HepG2 (cell line): ENCODE measurements at regions not wholly inside any gene's neighbourhood (a gene's known extent, or its start where the extent isn't known, plus 50 kb on each side); places are given as distances from the start of the nearest gene placed in this dataset.

Experiments
- ATAC-seq: fragments of 200-7000 bp; cut with Tn5 transposase; 3 replicates; pipeline ENCODE4 v1.9.1; 2020; ENCODE audit warnings: mild to moderate bottlenecking, moderate library complexity
- BruUV-seq: library from RNA; stranded (reverse); fragments of 400-500 nt; replicated peaks from 2 replicates; lab custom pipeline; 2021; lab: Mats Ljungman, UMichigan
- CTCF ChIA-PET: fragments of 300-600 bp; formaldehyde crosslinking; extraction: SDS; loops from one replicate; lab custom pipeline; 2021; ENCODE audit warnings: low total read pairs, inconsistent platforms, low intra/inter-chr PET ratio; lab: Yijun Ruan, JAX
- POLR2A ChIA-PET: fragments of 350-600 bp; sonication (Branson Sonifier 250); formaldehyde crosslinking; loops from one replicate; lab custom pipeline; 2020; ENCODE audit warnings: antibody characterized with exemption, inconsistent platforms; lab: Yijun Ruan, JAX
- DNase-seq: peaks from one replicate; pipeline ENCODE4 v3.0.0-alpha.2; 2015; ENCODE audit warnings: low spot score
- FAIRE-seq: peaks from 3 replicates; lab custom pipeline; 2011; peaks lifted over from hg19 to GRCh38; lab: Jason Lieb, UNC
- H2AFZ ChIP-seq: one replicate; pipeline ENCODE4 v1.6.1; 2011; ENCODE audit warnings: low read length, inconsistent platforms
- H3K27ac ChIP-seq: fragments of 300-600 bp; 3 replicates; pipeline ENCODE4 v1.8.0; 2011; ENCODE audit warnings: mixed run types, mild to moderate bottlenecking, mixed read lengths, low read length, inconsistent platforms; ENCODE audit not compliant: insufficient read depth; ENCODE audit errors: extremely low read length
- H3K27me3 ChIP-seq, 2 experiments: fragments of 200-600 bp in 1 of 2; 2 replicates in 1 of 2; 3 replicates in 1 of 2; pipeline versions ENCODE4 v1.6.0 to v1.8.0; 2011; ENCODE audit warnings: low read length in 2 of 2, mild to moderate bottlenecking in 2 of 2, moderate library complexity in 2 of 2, inconsistent platforms in 1 of 2; ENCODE audit not compliant: insufficient read depth in 2 of 2, control insufficient read depth in 1 of 2
- H3K36me3 ChIP-seq, 2 experiments: fragments of 200-600 bp in 1 of 2; replicated peaks in 1 of 2; 2 replicates in 1 of 2; 3 replicates in 1 of 2; pipeline versions ENCODE4 v1.5.1 to v1.8.0; 2011; ENCODE audit warnings: low read length in 2 of 2, inconsistent platforms in 1 of 2; ENCODE audit not compliant: insufficient read depth in 2 of 2, control insufficient read depth in 1 of 2
- H3K4me1 ChIP-seq: 2 replicates; pipeline ENCODE4 v1.5.1; 2012; ENCODE audit warnings: low read length, inconsistent platforms; ENCODE audit not compliant: insufficient read depth
- H3K4me2 ChIP-seq: 2 replicates; pipeline ENCODE4 v1.6.0; 2011; ENCODE audit warnings: low read depth, low read length, inconsistent platforms
- H3K4me3 ChIP-seq, 3 experiments: fragments of 200-600 bp in 1 of 3; sonication (generic), shearing (Covaris generic) in 1 of 3; replicated peaks in 1 of 3; 2 replicates each; pipeline ENCODE4 v1.5.1; 2011 to 2016; ENCODE audit warnings: low read length in 3 of 3, inconsistent platforms in 2 of 3, low read depth in 2 of 3, mild to moderate bottlenecking in 2 of 3, control low read depth in 1 of 3, mixed read lengths in 1 of 3; ENCODE audit not compliant: insufficient read depth in 1 of 3
- H3K79me2 ChIP-seq: one replicate; pipeline ENCODE4 v1.6.1; 2011; ENCODE audit warnings: low read length, inconsistent platforms; ENCODE audit not compliant: insufficient read depth
- H3K9ac ChIP-seq: 2 replicates; pipeline ENCODE4 v1.6.0; 2011; ENCODE audit warnings: mild to moderate bottlenecking, low read depth, low read length, inconsistent platforms; ENCODE audit not compliant: insufficient read depth
- H3K9me3 ChIP-seq: 2 replicates; pipeline ENCODE4 v1.5.1; 2012; ENCODE audit warnings: mild to moderate bottlenecking, low read length
- H4K20me1 ChIP-seq: 2 replicates; pipeline ENCODE4 v1.6.0; 2011; ENCODE audit warnings: inconsistent platforms, mild to moderate bottlenecking, low read length, moderate library complexity; ENCODE audit not compliant: insufficient read depth
- GATAD2A ChIP-seq: IDR thresholded peaks from 2 replicates; pipeline ENCODE4 v1.6.1; 2016
- NR2C2 ChIP-seq: sonication (generic); formaldehyde crosslinking; IDR thresholded peaks from 2 replicates; pipeline ENCODE4 v1.4.0; 2020; ENCODE audit warnings: missing genetic modification reagents, mild to moderate bottlenecking, moderate library complexity, borderline replicate concordance
- PHF21A ChIP-seq: sonication (generic); formaldehyde crosslinking; IDR thresholded peaks from 2 replicates; pipeline ENCODE4 v1.5.0; 2020; ENCODE audit warnings: mild to moderate bottlenecking, missing genetic modification reagents
- SCMH1 ChIP-seq: sonication (generic); formaldehyde crosslinking; IDR thresholded peaks from 2 replicates; pipeline ENCODE4 v1.9.0; 2021; ENCODE audit warnings: missing genetic modification reagents, mild to moderate bottlenecking, borderline replicate concordance
- SMAD3 ChIP-seq: sonication (generic); formaldehyde crosslinking; IDR thresholded peaks from 2 replicates; pipeline ENCODE4 v1.4.0; 2020; ENCODE audit warnings: missing genetic modification reagents
- TSC22D2 ChIP-seq: sonication (generic); formaldehyde crosslinking; IDR thresholded peaks from 2 replicates; pipeline ENCODE4 v1.5.1; 2020; ENCODE audit warnings: missing genetic modification reagents, mild to moderate bottlenecking, borderline replicate concordance
- XBP1 ChIP-seq: sonication (generic); formaldehyde crosslinking; IDR thresholded peaks from 2 replicates; pipeline ENCODE4 v1.5.0; 2020; ENCODE audit warnings: missing genetic modification reagents
- ZNF234 ChIP-seq: sonication (generic); formaldehyde crosslinking; conservative IDR thresholded peaks from 2 replicates; pipeline ENCODE4 v1.5.1; 2020; ENCODE audit warnings: mild to moderate bottlenecking, missing genetic modification reagents
- ZNF567 ChIP-seq: sonication (generic); formaldehyde crosslinking; IDR thresholded peaks from 2 replicates; pipeline ENCODE4 v1.8.1; 2023; ENCODE audit warnings: mild to moderate bottlenecking, missing genetic modification reagents, borderline replicate concordance
- ZNF629 ChIP-seq: sonication (generic); formaldehyde crosslinking; conservative IDR thresholded peaks from 2 replicates; pipeline ENCODE4 v1.5.0; 2020; ENCODE audit warnings: missing genetic modification reagents
- ZNF737 ChIP-seq: sonication (generic); formaldehyde crosslinking; IDR thresholded peaks from 2 replicates; pipeline ENCODE4 v1.5.0; 2020; ENCODE audit warnings: missing genetic modification reagents, mild to moderate bottlenecking, borderline replicate concordance
- ZNF768 ChIP-seq: sonication (generic); formaldehyde crosslinking; IDR thresholded peaks from 2 replicates; pipeline ENCODE4 v1.4.0; 2020; ENCODE audit warnings: missing genetic modification reagents
- ZNF792 ChIP-seq: IDR thresholded peaks from 2 replicates; pipeline ENCODE4 v1.6.1; 2016
- whole genome bisulfite sequencing: methylation state at CpG from one replicate; pipeline ENCODE4 v1.1.6; 2017; ENCODE audit warnings: low lambda C conversion rate; 5-methylcytosine and 5-hydroxymethylcytosine counted together
- in situ Hi-C: cut with HindIII; loops from 2 replicates; pipeline ENCODE4 v1.10.0; 2017; ENCODE audit warnings: low pct_unique_long_range_greater_than_20kb; ENCODE audit not compliant: extremely low pct_ligation_motif_present
- intact Hi-C: fragments of 100-400 bp; cut with micrococcal nuclease; formaldehyde crosslinking; loops from one replicate; pipeline ENCODE4 v1.10.0; 2022; ENCODE audit not compliant: unreplicated experiment
- TF ChIP-seq, protein P1 (sequence below): sonication (generic); formaldehyde crosslinking; IDR thresholded peaks from 2 replicates; pipeline ENCODE4 v1.4.0; 2020; ENCODE audit warnings: mild to moderate bottlenecking, low read depth, missing genetic modification reagents
- TF ChIP-seq, protein P2 (sequence below): sonication (generic); formaldehyde crosslinking; IDR thresholded peaks from 2 replicates; pipeline ENCODE4 v1.4.0; 2020; ENCODE audit warnings: missing genetic modification reagents
- TF ChIP-seq, protein P3 (sequence below): sonication (generic); formaldehyde crosslinking; IDR thresholded peaks from 2 replicates; pipeline ENCODE4 v1.9.0; 2021; ENCODE audit warnings: missing genetic modification reagents, mild to moderate bottlenecking, borderline replicate concordance
- TF ChIP-seq, protein P4 (sequence below): sonication (generic); formaldehyde crosslinking; conservative IDR thresholded peaks from 2 replicates; pipeline ENCODE4 v1.8.0; 2022; ENCODE audit warnings: mild to moderate bottlenecking, moderate library complexity, missing genetic modification reagents

DNA sequence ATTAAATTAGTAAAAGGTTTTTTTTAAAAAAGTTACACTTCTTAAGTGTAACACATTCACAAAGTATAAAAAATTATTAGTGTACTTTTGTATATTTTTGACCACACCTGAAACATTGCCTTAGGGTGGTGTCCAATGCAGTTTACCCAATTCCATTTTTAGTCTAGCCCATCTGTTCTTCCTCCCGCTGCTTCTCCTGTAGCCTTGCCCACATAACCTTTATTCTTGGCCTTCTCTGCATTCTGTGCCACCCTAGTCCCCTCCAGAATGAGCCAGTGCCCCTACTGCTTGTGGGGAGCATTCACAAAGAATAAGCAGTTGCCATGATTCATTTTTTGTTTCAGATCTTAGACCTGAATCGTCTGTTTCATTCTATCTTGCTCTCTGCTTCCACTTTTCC lies 78.4 kb upstream of the MYT1L start:
- H3K79me2 ChIP-seq = no peaks in the 10 kb centered on the region
- peaks cover 27% of the 10 kb centered on the region for H3K9me3 ChIP-seq
- POLR2A ChIA-PET = no interaction called here
- FAIRE-seq (no peak), DNase-seq (no peak)
- no peak overlapping the region for H3K4me3 ChIP-seq
- BruUV-seq = no TSS peak
- no peaks in the 10 kb centered on the region for H4K20me1 ChIP-seq
- CTCF ChIA-PET = no interaction called here
- no peaks in the 10 kb centered on the region for H3K36me3 ChIP-seq
- no peaks in the 10 kb centered on the region for H3K4me1 ChIP-seq
- no peak overlapping the region for H2AFZ ChIP-seq
- in situ Hi-C loops = no loop called here
- TF ChIP-seq SCMH1 (CRISPR knock-in tag) (no peak), ZNF629 (CRISPR knock-in tag) (no peak), SMAD3 (no peak), PHF21A (CRISPR knock-in tag) (no peak), GATAD2A (CRISPR knock-in tag) (no peak), ZNF567 (CRISPR knock-in tag) (no peak), TSC22D2 (CRISPR knock-in tag) (no peak), XBP1 (CRISPR knock-in tag) (no peak), ZNF768 (CRISPR knock-in tag) (no peak), NR2C2 (CRISPR knock-in tag) (no peak), ZNF737 (CRISPR knock-in tag) (no peak), ZNF792 (no peak), ZNF234 (CRISPR knock-in tag) (no peak)
- TF ChIP-seq, protein P1, sequence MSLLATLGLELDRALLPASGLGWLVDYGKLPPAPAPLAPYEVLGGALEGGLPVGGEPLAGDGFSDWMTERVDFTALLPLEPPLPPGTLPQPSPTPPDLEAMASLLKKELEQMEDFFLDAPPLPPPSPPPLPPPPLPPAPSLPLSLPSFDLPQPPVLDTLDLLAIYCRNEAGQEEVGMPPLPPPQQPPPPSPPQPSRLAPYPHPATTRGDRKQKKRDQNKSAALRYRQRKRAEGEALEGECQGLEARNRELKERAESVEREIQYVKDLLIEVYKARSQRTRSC (CRISPR knock-in tag) = no peak
- TF ChIP-seq, protein P2, sequence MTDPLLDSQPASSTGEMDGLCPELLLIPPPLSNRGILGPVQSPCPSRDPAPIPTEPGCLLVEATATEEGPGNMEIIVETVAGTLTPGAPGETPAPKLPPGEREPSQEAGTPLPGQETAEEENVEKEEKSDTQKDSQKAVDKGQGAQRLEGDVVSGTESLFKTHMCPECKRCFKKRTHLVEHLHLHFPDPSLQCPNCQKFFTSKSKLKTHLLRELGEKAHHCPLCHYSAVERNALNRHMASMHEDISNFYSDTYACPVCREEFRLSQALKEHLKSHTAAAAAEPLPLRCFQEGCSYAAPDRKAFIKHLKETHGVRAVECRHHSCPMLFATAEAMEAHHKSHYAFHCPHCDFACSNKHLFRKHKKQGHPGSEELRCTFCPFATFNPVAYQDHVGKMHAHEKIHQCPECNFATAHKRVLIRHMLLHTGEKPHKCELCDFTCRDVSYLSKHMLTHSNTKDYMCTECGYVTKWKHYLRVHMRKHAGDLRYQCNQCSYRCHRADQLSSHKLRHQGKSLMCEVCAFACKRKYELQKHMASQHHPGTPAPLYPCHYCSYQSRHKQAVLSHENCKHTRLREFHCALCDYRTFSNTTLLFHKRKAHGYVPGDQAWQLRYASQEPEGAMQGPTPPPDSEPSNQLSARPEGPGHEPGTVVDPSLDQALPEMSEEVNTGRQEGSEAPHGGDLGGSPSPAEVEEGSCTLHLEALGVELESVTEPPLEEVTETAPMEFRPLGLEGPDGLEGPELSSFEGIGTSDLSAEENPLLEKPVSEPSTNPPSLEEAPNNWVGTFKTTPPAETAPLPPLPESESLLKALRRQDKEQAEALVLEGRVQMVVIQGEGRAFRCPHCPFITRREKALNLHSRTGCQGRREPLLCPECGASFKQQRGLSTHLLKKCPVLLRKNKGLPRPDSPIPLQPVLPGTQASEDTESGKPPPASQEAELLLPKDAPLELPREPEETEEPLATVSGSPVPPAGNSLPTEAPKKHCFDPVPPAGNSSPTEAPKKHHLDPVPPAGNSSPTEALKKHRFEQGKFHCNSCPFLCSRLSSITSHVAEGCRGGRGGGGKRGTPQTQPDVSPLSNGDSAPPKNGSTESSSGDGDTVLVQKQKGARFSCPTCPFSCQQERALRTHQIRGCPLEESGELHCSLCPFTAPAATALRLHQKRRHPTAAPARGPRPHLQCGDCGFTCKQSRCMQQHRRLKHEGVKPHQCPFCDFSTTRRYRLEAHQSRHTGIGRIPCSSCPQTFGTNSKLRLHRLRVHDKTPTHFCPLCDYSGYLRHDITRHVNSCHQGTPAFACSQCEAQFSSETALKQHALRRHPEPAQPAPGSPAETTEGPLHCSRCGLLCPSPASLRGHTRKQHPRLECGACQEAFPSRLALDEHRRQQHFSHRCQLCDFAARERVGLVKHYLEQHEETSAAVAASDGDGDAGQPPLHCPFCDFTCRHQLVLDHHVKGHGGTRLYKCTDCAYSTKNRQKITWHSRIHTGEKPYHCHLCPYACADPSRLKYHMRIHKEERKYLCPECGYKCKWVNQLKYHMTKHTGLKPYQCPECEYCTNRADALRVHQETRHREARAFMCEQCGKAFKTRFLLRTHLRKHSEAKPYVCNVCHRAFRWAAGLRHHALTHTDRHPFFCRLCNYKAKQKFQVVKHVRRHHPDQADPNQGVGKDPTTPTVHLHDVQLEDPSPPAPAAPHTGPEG (CRISPR knock-in tag) = no peak
- TF ChIP-seq, protein P3, sequence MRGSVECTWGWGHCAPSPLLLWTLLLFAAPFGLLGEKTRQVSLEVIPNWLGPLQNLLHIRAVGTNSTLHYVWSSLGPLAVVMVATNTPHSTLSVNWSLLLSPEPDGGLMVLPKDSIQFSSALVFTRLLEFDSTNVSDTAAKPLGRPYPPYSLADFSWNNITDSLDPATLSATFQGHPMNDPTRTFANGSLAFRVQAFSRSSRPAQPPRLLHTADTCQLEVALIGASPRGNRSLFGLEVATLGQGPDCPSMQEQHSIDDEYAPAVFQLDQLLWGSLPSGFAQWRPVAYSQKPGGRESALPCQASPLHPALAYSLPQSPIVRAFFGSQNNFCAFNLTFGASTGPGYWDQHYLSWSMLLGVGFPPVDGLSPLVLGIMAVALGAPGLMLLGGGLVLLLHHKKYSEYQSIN (CRISPR knock-in tag) = no peak
- TF ChIP-seq, protein P4, sequence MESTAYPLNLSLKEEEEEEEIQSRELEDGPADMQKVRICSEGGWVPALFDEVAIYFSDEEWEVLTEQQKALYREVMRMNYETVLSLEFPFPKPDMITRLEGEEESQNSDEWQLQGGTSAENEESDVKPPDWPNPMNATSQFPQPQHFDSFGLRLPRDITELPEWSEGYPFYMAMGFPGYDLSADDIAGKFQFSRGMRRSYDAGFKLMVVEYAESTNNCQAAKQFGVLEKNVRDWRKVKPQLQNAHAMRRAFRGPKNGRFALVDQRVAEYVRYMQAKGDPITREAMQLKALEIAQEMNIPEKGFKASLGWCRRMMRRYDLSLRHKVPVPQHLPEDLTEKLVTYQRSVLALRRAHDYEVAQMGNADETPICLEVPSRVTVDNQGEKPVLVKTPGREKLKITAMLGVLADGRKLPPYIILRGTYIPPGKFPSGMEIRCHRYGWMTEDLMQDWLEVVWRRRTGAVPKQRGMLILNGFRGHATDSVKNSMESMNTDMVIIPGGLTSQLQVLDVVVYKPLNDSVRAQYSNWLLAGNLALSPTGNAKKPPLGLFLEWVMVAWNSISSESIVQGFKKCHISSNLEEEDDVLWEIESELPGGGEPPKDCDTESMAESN (CRISPR knock-in tag) = no peak
- TF ChIP-seq, all 625 proteins: peak for 0
- H3K4me2 ChIP-seq = no peak overlapping the region
- no peak for ATAC-seq
- intact Hi-C loops = no loop called here
- H3K27me3 ChIP-seq = no peaks in the 10 kb centered on the region
- H3K9ac ChIP-seq = no peak overlapping the region
- WGBS = 2% methylated on average over 2 of the region's 2 CpGs
- H3K27ac ChIP-seq = no peak overlapping the region
